CD14-positive monocyte (primary cell): ENCODE measurements at regions not wholly inside any gene's neighbourhood (a gene's known extent, or its start where the extent isn't known, plus 50 kb on each side); places are given as distances from the start of the nearest gene placed in this dataset.
A peak's percentile ranks its signal among the peaks of the same experiment; 100 is the strongest.

Experiments used
- DNase-seq, 3 donors: peaks; one replicate each; pipeline ENCODE4 v3.0.0-alpha.2; 2011 to 2022
- H2AFZ ChIP-seq: 2 replicates; pipeline ENCODE4 v1.6.0; 2012; ENCODE audit warnings: mild to moderate bottlenecking, low read depth, low read length, inconsistent platforms; ENCODE audit not compliant: insufficient read depth, poor library complexity, severe bottlenecking
- H3K27ac ChIP-seq, 2 donors: 1 replicate in 1 of 2; 2 replicates in 1 of 2; pipeline ENCODE4 v1.5.1; 2012 to 2013; ENCODE audit warnings: low read length in 2 of 2, control low read depth in 1 of 2, inconsistent platforms in 1 of 2, low read depth in 1 of 2, mild to moderate bottlenecking in 1 of 2
- H3K27me3 ChIP-seq, 2 donors: one replicate each; pipeline versions ENCODE4 v1.6.0 to v1.6.1; 2011 to 2013; ENCODE audit warnings: low read length in 2 of 2; ENCODE audit not compliant: control insufficient read depth in 2 of 2, insufficient read depth in 2 of 2
- H3K36me3 ChIP-seq, 2 donors: replicated peaks in 1 of 2; 1 replicate in 1 of 2; 2 replicates in 1 of 2; pipeline versions ENCODE4 v1.5.1 to v1.6.1; 2012 to 2013; ENCODE audit warnings: low read length in 2 of 2, control low read depth in 1 of 2, inconsistent platforms in 1 of 2, mild to moderate bottlenecking in 1 of 2; ENCODE audit not compliant: insufficient read depth in 2 of 2, control insufficient read depth in 1 of 2
- H3K4me1 ChIP-seq, 2 donors: 1 replicate in 1 of 2; 2 replicates in 1 of 2; pipeline versions ENCODE4 v1.5.1 to v1.6.1; 2012 to 2013; ENCODE audit warnings: low read length in 2 of 2, control low read depth in 1 of 2, inconsistent platforms in 1 of 2, mild to moderate bottlenecking in 1 of 2, moderate library complexity in 1 of 2; ENCODE audit not compliant: insufficient read depth in 2 of 2, control insufficient read depth in 1 of 2
- H3K4me2 ChIP-seq: replicated peaks from 2 replicates; pipeline ENCODE3; 2012; ENCODE audit warnings: low read length, moderate library complexity, mild to moderate bottlenecking; ENCODE audit not compliant: poor library complexity, severe bottlenecking; ENCODE audit errors: extremely low read depth
- H3K4me3 ChIP-seq, 3 experiments: fragments of 200-600 bp in 1 of 3; sonication (generic) in 1 of 3; replicated peaks in 1 of 3; 1 replicate in 2 of 3; 2 replicates in 1 of 3; pipeline ENCODE4 v1.5.1; 2011 to 2013; ENCODE audit warnings: low read length in 3 of 3, mild to moderate bottlenecking in 3 of 3, control low read depth in 2 of 3, low read depth in 2 of 3, inconsistent platforms in 1 of 3, moderate library complexity in 1 of 3
- H3K79me2 ChIP-seq: 2 replicates; pipeline ENCODE4 v1.6.0; 2012; ENCODE audit warnings: mild to moderate bottlenecking, control low read depth, inconsistent platforms, low read length, moderate library complexity; ENCODE audit not compliant: insufficient read depth
- H3K9ac ChIP-seq: 2 replicates; pipeline ENCODE4 v1.6.0; 2017; ENCODE audit warnings: low read length, mild to moderate bottlenecking; ENCODE audit not compliant: insufficient read depth, poor library complexity, severe bottlenecking
- H3K9me3 ChIP-seq, 2 donors: replicated peaks in 1 of 2; 1 replicate in 1 of 2; 2 replicates in 1 of 2; pipeline versions ENCODE4 v1.5.1 to v1.6.1; 2012 to 2013; ENCODE audit warnings: low read length in 2 of 2, control low read depth in 1 of 2; ENCODE audit not compliant: control insufficient read depth in 1 of 2, insufficient read depth in 1 of 2
- H4K20me1 ChIP-seq: 2 replicates; pipeline ENCODE4 v1.6.0; 2012; ENCODE audit warnings: mild to moderate bottlenecking, low read length, control low read depth, moderate library complexity; ENCODE audit not compliant: insufficient read depth
- H3K27ac Mint-ChIP-seq, 7 donors: one replicate each; pipeline ENCODE4 v1.8.0; 2020; ENCODE audit warnings: mild to moderate bottlenecking in 7 of 7, mixed read lengths in 7 of 7, moderate library complexity in 6 of 7, inconsistent platforms in 2 of 7
- H3K27me3 Mint-ChIP-seq, 3 donors: one replicate each; pipeline ENCODE4 v1.8.0; 2021 to 2022; ENCODE audit warnings: low read depth in 3 of 3, mild to moderate bottlenecking in 3 of 3, mixed read lengths in 3 of 3, moderate library complexity in 3 of 3, inconsistent platforms in 1 of 3
- H3K36me3 Mint-ChIP-seq, 2 donors: one replicate each; pipeline ENCODE4 v1.8.0; 2020; ENCODE audit warnings: mixed read lengths in 2 of 2, inconsistent platforms in 1 of 2, mild to moderate bottlenecking in 1 of 2
- H3K4me1 Mint-ChIP-seq: one replicate; pipeline ENCODE4 v1.8.0; 2020; ENCODE audit warnings: mild to moderate bottlenecking, mixed read lengths
- H3K4me3 Mint-ChIP-seq, 2 donors: one replicate each; pipeline ENCODE4 v1.8.0; 2020; ENCODE audit warnings: mild to moderate bottlenecking in 2 of 2, mixed read lengths in 2 of 2, moderate library complexity in 1 of 2
- H3K9me3 Mint-ChIP-seq, 7 donors: one replicate each; pipeline ENCODE4 v1.8.0; 2020 to 2022; ENCODE audit warnings: mixed read lengths in 7 of 7, mild to moderate bottlenecking in 6 of 7, moderate library complexity in 6 of 7, inconsistent platforms in 2 of 7
- WGBS: methylation state at CpG from one replicate; pipeline ENCODE4 v1.1.5; 2013; ENCODE audit warnings: missing lambda C conversion rate; ENCODE audit not compliant: insufficient coverage; 5-methylcytosine and 5-hydroxymethylcytosine counted together
- intact Hi-C, 2 donors: fragments of 100-400 bp; cut with micrococcal nuclease; formaldehyde crosslinking; loops; one replicate each; pipeline versions ENCODE4 v1.15.0 to v1.15.1; 2023
- TF ChIP-seq, protein P1 (sequence below): fragments of 200-600 bp; IDR thresholded peaks from one replicate; pipeline ENCODE4 v1.8.0; 2022; ENCODE audit warnings: antibody characterized with exemption, mild to moderate bottlenecking

DNA sequence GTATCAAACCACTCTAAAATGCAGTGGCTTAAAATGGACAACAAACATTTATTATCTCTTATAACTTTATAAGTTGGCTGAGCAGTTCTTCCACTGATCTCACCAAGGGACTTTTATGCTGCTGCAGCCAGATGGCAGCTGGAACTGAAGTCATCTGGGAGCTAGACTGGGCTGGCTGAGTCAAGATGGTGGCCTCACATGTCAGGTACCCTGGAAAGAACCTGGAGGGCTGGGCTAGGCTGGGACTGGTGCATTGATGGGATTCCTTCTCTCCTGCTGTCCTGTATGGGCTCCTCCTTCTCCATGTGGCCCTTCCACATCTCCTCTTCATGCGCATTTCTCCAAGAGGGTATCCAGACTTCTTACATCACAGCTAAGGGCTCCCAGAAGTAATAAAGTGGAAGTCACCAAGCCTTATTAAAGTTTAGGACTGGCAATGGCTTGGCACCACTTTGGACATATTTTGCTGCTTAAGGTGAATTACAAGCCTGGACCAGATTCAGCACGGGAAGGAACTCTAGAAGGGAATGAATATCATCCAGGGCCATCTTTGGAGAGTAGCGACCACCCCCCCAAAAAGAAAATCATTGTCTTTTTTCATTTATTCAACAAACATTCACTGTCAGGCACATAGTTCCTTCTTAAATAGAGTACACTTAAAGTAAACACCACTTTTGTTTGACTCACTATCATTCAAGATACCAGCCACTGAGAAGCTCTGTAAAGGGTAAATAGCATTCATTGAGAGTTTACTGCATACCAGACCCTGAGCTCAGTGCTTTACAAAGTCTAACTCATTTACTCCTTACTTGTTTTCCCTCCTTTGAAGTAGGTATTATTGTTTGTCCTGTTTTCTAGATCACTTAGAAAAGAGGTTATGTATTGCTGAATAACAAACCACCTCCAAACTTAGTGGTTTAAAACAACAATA, 138.0 kb downstream of the ZFP36L2 start:
- peaks cover 5 to 14% (median 10%) of the 10 kb centered on the region in 7 donors for H3K9me3 Mint-ChIP-seq
- no peak overlapping the region for H3K27ac ChIP-seq
- H3K9me3 ChIP-seq, result peaks cover 7 to 10% of the 10 kb centered on the region in 2 donors
- H2AFZ ChIP-seq, result no peak overlapping the region
- peaks cover 0 to 7% (median 0%) of the 10 kb centered on the region in 3 donors for H3K27me3 Mint-ChIP-seq
- peaks cover 38 to 41% of the 10 kb centered on the region in 2 donors for H3K4me1 ChIP-seq
- TF ChIP-seq, protein P1, sequence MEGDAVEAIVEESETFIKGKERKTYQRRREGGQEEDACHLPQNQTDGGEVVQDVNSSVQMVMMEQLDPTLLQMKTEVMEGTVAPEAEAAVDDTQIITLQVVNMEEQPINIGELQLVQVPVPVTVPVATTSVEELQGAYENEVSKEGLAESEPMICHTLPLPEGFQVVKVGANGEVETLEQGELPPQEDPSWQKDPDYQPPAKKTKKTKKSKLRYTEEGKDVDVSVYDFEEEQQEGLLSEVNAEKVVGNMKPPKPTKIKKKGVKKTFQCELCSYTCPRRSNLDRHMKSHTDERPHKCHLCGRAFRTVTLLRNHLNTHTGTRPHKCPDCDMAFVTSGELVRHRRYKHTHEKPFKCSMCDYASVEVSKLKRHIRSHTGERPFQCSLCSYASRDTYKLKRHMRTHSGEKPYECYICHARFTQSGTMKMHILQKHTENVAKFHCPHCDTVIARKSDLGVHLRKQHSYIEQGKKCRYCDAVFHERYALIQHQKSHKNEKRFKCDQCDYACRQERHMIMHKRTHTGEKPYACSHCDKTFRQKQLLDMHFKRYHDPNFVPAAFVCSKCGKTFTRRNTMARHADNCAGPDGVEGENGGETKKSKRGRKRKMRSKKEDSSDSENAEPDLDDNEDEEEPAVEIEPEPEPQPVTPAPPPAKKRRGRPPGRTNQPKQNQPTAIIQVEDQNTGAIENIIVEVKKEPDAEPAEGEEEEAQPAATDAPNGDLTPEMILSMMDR, result no peak
- H3K4me3 ChIP-seq, result no peak overlapping the region
- H3K36me3 Mint-ChIP-seq, result peaks cover 2 to 4% of the 10 kb centered on the region in 2 donors
- H3K9ac ChIP-seq, result no peak overlapping the region
- no peaks in the 10 kb centered on the region for H3K27me3 ChIP-seq
- H3K36me3 ChIP-seq, result no peaks in the 10 kb centered on the region
- no peak overlapping the region for H3K4me2 ChIP-seq
- DNase-seq, result no peak
- no peak overlapping the region for H3K4me3 Mint-ChIP-seq
- intact Hi-C loops, result no loop called here
- peaks cover 55% of the 10 kb centered on the region for H3K4me1 Mint-ChIP-seq
- H3K27ac Mint-ChIP-seq, result no peak overlapping the region
- no peaks in the 10 kb centered on the region for H3K79me2 ChIP-seq
- H4K20me1 ChIP-seq, result no peaks in the 10 kb centered on the region
- WGBS, result no CpG with 5 or more reads among the region's 3 CpGs

DNA sequence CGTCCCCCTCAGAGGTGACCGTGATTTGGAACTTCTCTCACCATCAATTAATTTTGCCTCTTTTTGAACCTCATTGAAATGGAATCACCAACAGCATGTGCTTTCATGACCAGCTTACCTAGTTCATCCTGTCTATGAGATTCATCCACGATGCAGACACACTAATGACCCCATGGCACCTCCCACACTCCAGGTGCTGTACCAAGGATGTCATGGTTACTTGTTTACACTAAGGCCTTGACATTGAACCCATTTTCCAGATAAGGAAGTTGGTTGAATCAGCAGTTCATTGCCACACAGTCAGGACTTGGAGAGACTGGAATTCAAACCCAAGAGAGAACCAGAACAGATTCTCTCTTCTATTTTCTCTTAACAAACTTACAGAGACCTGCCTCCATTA, 139.0 kb downstream of the ZFP36L2 start:
- peaks cover 48 to 50% of the 10 kb centered on the region in 2 donors for H3K4me1 ChIP-seq
- no peak overlapping the region for H3K27ac ChIP-seq
- no peaks in the 10 kb centered on the region for H4K20me1 ChIP-seq
- H3K36me3 ChIP-seq, result no peaks in the 10 kb centered on the region
- Mint-ChIP-seq H3K9me3 (peaks cover 5 to 14% (median 10%) of the 10 kb centered on the region in 7 donors), H3K27ac (peak overlapping the region in 1 of 7 donors; percentile 25), H3K27me3 (peaks cover 0 to 7% (median 0%) of the 10 kb centered on the region in 3 donors), H3K36me3 (peaks cover 2 to 4% of the 10 kb centered on the region in 2 donors), H3K4me1 (peaks cover 58% of the 10 kb centered on the region), H3K4me3 (no peak overlapping the region)
- no peaks in the 10 kb centered on the region for H3K27me3 ChIP-seq
- TF ChIP-seq, protein P1, result no peak
- no peaks in the 10 kb centered on the region for H3K79me2 ChIP-seq
- no peak overlapping the region for H2AFZ ChIP-seq
- no peak overlapping the region for H3K4me3 ChIP-seq
- H3K4me2 ChIP-seq, result no peak overlapping the region
- H3K9me3 ChIP-seq, result peaks cover 7 to 10% of the 10 kb centered on the region in 2 donors
- intact Hi-C loops, result no loop called here
- 96% methylated on average over 3 of the region's 3 CpGs for WGBS
- no peak for DNase-seq
- no peak overlapping the region for H3K9ac ChIP-seq
